Suppressor macrophage treated with lipopolysaccharide for 4 hours (primary cell): ENCODE measurements at regions not wholly inside any gene's neighbourhood (a gene's known extent, or its start where the extent isn't known, plus 50 kb on each side); places are given as distances from the start of the nearest gene placed in this dataset.
A peak's percentile ranks its signal among the peaks of the same experiment; 100 is the strongest.
"Not testable (repeated sequence)": the region's sequence is repeated elsewhere in the genome, so short reads cannot be mapped to it uniquely, and the experiment has no call there.

Experiments
- DNase-seq: peaks from one replicate; pipeline ENCODE4 v3.0.0-alpha.2; 2020

DNA sequence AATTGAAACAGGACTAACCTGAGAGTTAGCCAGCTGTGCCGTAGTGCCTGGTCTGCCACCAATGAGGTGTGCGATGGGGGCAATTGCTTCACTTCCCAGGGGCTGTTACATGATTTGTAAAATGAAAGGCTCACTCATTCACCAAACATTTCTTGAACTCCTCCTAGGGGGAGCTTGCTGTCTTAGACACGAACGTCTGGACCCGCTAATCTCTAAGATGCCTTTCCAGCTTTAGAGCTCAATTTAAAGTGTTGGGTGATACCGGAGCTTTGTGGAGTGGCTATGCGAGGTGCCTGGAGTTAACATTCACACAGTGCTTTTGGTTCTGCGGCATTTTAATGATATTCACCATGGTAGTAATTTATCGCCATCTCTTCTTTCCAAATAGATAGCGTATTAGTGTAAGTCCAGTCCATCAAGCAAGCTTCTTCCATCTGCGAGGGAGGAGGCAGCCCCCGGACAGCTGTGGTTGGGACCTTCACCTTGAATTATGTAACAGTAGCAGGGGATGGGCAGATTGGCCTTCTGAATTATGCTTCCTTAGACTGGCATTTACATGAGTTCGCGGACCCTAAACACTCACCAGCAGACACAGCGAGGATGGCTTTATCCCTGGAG, 179.9 kb downstream of the ADSS2 start:
- no peak for DNase-seq

DNA sequence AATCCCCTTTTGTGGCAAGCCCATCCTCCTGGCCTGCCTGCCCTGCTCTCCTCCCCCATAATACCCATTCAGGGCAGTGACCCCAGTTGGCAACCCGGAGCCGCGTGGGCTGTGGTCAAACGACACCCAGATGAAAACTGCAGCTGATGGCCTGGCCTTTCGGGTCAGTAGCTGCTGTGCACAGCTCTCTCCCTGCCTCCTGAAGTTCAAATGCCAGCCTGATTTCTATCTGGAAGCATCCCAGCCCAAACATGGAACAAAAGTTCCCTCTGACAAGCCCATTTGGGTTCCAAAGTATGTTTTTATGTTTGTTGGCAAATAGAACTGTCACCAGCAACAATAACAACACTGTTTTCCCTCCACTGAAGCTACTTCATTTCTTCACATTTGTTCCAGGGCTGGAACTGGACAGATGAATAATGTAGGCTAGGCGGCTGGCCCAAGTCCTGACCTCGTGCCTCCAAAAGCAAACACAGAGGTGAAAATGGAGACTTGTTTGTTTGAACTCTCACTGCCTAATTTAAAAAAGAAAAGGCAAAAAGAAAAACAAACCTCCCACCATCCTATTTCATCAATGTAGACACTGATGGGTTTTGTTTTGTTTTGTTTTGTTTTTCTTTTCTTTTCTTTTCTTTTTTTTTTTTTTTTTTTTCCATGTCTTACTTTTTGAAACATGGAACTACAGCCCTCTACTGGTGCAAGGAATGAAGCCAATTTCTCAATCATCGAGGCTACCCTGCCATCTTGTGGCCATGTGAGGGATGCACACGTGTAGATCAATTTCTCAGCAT, 179.0 kb downstream of the ADSS2 start:
- DNase-seq = peak; percentile 87

GRCh38 chr1:244273262-244273844, 178.4 kb downstream of the ADSS2 start:
- DNase-seq = no peak

DNA sequence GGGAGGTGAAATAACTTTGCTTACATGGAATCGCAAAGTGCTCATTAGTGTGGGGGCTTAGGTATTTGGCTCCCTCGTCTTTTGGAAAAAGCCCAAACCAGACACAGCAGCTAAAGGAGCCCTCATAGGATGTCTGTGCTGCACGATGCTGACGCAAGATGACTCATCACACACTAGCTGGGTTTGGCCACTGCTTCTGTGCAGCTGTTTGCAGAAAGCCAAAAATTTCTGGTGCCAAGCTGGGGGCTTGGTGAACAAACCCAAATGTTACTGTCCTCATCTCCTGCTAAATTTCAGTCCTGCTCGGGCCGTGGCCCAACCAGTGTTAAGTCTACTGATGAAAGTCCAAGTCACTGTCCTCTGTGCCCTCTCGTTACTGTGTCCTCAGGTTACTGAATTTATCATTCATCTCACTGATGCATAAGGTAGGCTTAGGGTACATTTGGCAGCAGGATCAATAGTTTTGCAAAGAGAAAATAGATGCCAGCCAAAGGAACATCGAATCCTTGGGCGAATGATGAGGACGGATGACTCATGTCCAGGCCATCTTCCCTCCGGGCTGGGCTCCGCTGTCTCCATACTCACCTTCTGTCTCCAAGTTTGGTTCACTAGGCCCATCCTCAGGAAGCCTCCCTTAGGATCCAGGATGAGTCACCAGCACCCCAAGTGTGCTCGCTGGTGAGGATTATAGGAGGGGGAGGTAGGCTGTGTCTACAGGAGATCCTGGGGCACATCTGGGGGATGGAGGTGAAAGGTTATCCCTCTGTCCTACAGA, 177.7 kb downstream of the ADSS2 start:
- peak; percentile 74 for DNase-seq

- no peak for DNase-seq
These were observed 175.1 kb downstream of the ADSS2 start for GRCh38 chr1:244276646-244277045.

- DNase-seq = no peak
These were observed 171.5 kb downstream of the ADSS2 start for GRCh38 chr1:244280201-244280600.

DNA sequence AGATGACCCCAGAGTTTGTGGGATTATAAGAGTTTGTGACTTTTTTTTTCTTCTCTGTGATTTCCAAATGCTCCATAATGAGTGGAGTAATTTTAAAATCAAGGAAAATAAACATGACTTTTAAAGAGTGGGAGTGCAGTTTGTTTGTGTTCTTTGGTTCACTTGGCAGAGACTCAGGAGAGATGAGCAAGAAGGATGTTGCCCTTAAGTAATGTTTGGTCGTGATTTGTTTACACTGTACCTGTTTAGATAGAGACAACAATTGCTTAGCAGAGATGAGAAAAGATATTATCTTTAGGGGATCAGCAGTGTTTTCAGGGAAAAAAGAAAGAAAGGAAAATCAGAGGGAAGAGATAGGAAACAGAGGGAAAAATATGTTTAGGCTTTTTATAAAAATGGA, 170.8 kb downstream of the ADSS2 start:
- no peak for DNase-seq

- DNase-seq = no peak
These were observed 167.9 kb downstream of the ADSS2 start for GRCh38 chr1:244283772-244284171.

DNA sequence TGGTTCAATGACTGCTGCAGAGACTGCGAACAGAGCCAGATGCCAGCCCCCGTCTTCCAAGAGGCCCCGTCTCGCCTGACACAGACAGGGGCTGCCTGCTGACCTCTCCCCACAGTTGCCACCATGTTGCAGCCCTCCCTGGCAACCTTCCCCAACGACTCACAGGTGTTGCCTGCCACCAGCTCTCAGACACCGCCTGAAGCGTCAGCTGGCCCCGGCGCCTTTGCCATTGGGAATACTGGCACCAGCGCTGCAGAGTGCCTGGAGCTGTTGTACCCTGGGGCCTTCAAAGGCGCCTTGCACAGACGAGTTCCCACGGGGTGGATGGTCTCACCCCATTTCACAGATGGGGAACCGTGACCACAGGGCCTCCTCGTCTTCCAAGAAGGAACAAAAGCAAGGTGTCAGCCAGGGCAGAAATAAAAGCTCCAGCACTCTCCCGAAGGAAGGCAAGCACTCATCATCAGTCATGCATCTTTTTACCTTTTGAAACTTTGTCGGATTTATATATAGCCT, 167.0 kb downstream of the ADSS2 start:
- no peak for DNase-seq

DNA sequence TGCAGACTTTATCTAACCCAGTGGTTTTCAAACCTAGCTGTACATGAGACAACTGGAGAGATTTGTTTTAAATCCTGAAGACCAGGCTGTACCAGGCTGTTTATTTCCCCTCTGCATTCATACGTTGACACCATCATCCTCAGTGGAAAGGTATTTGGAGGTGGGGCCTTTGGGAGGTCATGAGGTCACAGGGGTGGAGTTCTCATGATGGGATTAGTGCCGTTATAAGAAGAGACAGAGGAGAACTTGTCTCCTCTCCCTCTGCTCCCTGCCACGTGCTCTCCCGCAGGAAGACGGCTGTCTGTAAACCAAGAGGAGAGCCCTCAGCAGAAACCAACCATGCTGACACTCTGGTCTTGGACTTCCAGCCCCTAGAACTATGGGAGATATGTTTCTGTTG, 165.4 kb downstream of the ADSS2 start:
- no peak for DNase-seq

GRCh38 chr1:244287726-244288125, 164.0 kb downstream of the ADSS2 start:
- no peak for DNase-seq

DNA sequence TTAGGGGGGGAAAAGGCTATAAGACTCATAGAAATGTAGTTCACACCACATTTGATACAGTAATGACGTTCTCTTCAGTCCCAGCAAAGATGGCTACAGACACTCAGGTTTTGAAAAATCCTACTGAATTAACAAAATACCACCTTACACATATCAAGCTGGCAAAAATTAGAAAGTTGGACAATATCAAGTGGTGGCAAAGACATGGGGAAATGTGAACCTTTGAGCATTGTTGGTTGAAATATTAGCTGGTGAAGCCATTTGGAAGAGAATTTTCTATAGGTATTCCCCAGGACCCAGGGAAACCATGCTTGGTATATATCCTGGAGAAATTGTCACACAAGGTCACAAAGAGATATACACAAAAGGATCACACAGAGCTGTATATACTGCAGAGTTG, 163.0 kb downstream of the ADSS2 start:
- no peak for DNase-seq

GRCh38 chr1:244289991-244290785, 161.5 kb downstream of the ADSS2 start:
- DNase-seq = no peak

GRCh38 chr1:244291236-244292201, 160.2 kb downstream of the ADSS2 start:
- no peak for DNase-seq

DNA sequence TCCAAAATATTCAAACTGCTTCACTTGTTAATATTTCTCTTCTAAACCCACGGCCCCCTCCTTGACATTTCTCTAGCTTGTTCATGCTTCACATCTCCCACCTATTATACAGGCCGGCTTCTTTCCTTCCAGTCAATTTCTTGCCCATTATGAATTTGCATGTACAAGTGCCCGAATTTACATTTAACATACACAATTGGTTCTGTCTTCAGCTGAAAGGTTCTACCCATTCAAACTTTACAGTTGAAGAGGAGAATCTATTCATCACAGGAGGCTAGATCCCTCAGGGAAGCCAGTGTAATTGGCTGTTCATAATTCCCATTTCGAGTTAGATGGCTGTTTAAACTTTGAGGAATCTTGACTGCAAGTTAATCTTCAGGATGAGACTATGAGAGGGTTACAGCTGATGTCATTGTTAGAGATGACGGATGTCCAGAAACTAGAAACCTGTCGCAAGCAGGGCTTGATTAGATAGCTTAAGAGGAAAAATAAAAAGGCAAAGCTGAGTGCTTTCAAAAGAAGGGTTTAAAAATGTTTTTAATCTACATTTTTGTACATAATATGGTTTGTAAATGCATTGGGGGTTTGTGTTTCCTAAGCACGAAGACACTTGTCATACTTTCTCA, 157.0 kb downstream of the ADSS2 start:
- no peak for DNase-seq

- peak; percentile 75 for DNase-seq
These were observed 155.7 kb downstream of the ADSS2 start for GRCh38 chr1:244296003-244296402.

GRCh38 chr1:244296447-244296846, 155.3 kb downstream of the ADSS2 start:
- DNase-seq = peak; percentile 65

- DNase-seq = no peak
These were observed 154.6 kb downstream of the ADSS2 start for GRCh38 chr1:244297087-244297486.

DNA sequence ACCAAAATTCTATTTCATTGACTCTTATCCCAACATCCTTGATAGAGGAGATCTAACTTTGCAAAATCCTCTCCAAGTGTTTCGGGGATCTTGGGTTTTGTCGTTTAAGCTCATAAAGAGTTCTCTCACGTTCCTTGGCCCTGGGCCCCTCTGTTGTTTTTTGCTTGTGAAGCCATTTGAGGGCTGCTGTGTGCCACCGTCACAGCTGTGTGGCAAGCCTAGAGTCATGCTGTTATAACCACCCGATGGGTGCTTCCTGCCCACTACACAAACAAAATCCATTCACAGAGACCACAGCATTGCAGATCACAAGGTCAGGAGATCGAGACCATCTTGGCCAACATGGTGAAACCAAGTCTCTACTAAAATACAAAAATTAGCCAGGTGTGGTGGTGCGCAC, 154.1 kb downstream of the ADSS2 start:
- DNase-seq = no peak

- not testable (repeated sequence) for DNase-seq
These were observed 151.7 kb downstream of the ADSS2 start for GRCh38 chr1:244300029-244300375.
